HCT116 (cell line): ENCODE measurements at regions not wholly inside any gene's neighbourhood (a gene's known extent, or its start where the extent isn't known, plus 50 kb on each side); places are given as distances from the start of the nearest gene placed in this dataset.

Experiments used
- ATAC-seq: fragments of 200-7000 bp; cut with Tn5 transposase; 2 replicates; pipeline ENCODE4 v1.9.1; 2020; ENCODE audit warnings: mild to moderate bottlenecking, moderate library complexity
- BruUV-seq: library from RNA; stranded (reverse); fragments of 400-500 nt; replicated peaks from 2 replicates; lab custom pipeline; 2021; lab: Mats Ljungman, UMichigan
- CTCF ChIA-PET: fragments of 300-600 bp; sonication (Branson Sonifier 250); formaldehyde crosslinking; loops from one replicate; lab custom pipeline; 2021; ENCODE audit warnings: antibody characterized with exemption; lab: Charles Lee
- POLR2A ChIA-PET: fragments of 300-600, 350-600 bp; sonication (Branson Sonifier 250); formaldehyde crosslinking; loops from one replicate; lab custom pipeline; 2021; ENCODE audit warnings: antibody characterized with exemption; lab: Charles Lee
- RAD21 ChIA-PET, 2 experiments: fragments of 300-600 bp; sonication (Branson Sonifier 250); formaldehyde crosslinking; loops; one replicate each; lab custom pipeline; 2023; ENCODE audit warnings: low total read pairs in 2 of 2; ENCODE audit not compliant: uncharacterized antibody in 2 of 2, unreplicated experiment in 2 of 2, low non-redundant PET in 1 of 2; lab: Charles Lee
- DNase-seq: peaks from one replicate; pipeline ENCODE4 v3.0.0-alpha.2; 2010; ENCODE audit warnings: low read depth, low spot score
- H2AFZ ChIP-seq: fragments of 200-600 bp; shearing (Covaris generic), sonication (generic); 2 replicates; pipeline ENCODE4 v1.6.1; 2017; ENCODE audit warnings: low read depth, mixed run types, mixed read lengths, antibody characterized with exemption, low read length; ENCODE audit not compliant: poor library complexity, severe bottlenecking
- H3K27ac ChIP-seq: 2 replicates; pipeline ENCODE4 v1.5.1; 2012; ENCODE audit warnings: low read depth, low read length
- H3K27me3 ChIP-seq: fragments of 200-600 bp; sonication (generic); 2 replicates; pipeline ENCODE4 v1.6.1; 2016; ENCODE audit warnings: mixed run types, low read length, mixed read lengths; ENCODE audit not compliant: insufficient read depth
- H3K36me3 ChIP-seq, 2 experiments: fragments of 200-500 bp in 1 of 2; fragments of 200-600 bp in 1 of 2; sonication (Bioruptor generic) in 1 of 2; sonication (generic) in 1 of 2; 2 replicates each; pipeline versions ENCODE4 v1.5.1 to v1.6.1; 2014 to 2016; ENCODE audit warnings: low read length in 2 of 2, inconsistent platforms in 1 of 2, mixed read lengths in 1 of 2, mixed run types in 1 of 2; ENCODE audit not compliant: insufficient read depth in 2 of 2, control insufficient read depth in 1 of 2
- H3K4me1 ChIP-seq, 2 experiments: fragments of 200-600 bp in 1 of 2; sonication (generic) in 1 of 2; 2 replicates each; pipeline versions ENCODE4 v1.5.1 to v1.6.1; 2012 to 2017; ENCODE audit warnings: low read length in 2 of 2, inconsistent platforms in 1 of 2, mild to moderate bottlenecking in 1 of 2, mixed read lengths in 1 of 2, mixed run types in 1 of 2, moderate library complexity in 1 of 2; ENCODE audit not compliant: insufficient read depth in 2 of 2, control insufficient read depth in 1 of 2
- H3K4me2 ChIP-seq: fragments of 200-600 bp; sonication (generic); 2 replicates; pipeline ENCODE4 v1.6.1; 2017; ENCODE audit warnings: mixed run types, low read length, mixed read lengths
- H3K4me3 ChIP-seq, 2 experiments: fragments of 200-600 bp in 1 of 2; sonication (generic) in 1 of 2; replicated peaks in 1 of 2; 2 replicates each; pipeline ENCODE4 v1.5.1; 2011 to 2016; ENCODE audit warnings: low read length in 2 of 2, control low read depth in 1 of 2, low read depth in 1 of 2, mild to moderate bottlenecking in 1 of 2, mixed read lengths in 1 of 2, mixed run types in 1 of 2
- H3K79me2 ChIP-seq: fragments of 200-600 bp; sonication (generic); 2 replicates; pipeline ENCODE4 v1.6.1; 2017; ENCODE audit warnings: mild to moderate bottlenecking, mixed run types, low read length, moderate library complexity, mixed read lengths; ENCODE audit not compliant: insufficient read depth
- H3K9ac ChIP-seq: fragments of 200-600 bp; sonication (generic); 2 replicates; pipeline ENCODE4 v1.6.1; 2016; ENCODE audit warnings: low read length, mixed read lengths
- H3K9me2 ChIP-seq: fragments of 200-600 bp; sonication (generic), shearing (Covaris generic); 2 replicates; pipeline ENCODE4 v1.6.1; 2017; ENCODE audit warnings: mixed run types, mild to moderate bottlenecking, moderate library complexity; ENCODE audit not compliant: insufficient read depth
- H3K9me3 ChIP-seq, 2 experiments: fragments of 200-500 bp in 1 of 2; fragments of 200-600 bp in 1 of 2; sonication (Bioruptor generic) in 1 of 2; sonication (generic) in 1 of 2; 2 replicates each; pipeline ENCODE4 v1.6.1; 2014 to 2017; ENCODE audit warnings: low read length in 2 of 2, mixed read lengths in 2 of 2, inconsistent platforms in 1 of 2, low read depth in 1 of 2, mild to moderate bottlenecking in 1 of 2, mixed run types in 1 of 2, moderate library complexity in 1 of 2; ENCODE audit not compliant: control insufficient read depth in 1 of 2, insufficient read depth in 1 of 2
- H4K20me1 ChIP-seq: fragments of 200-600 bp; sonication (generic), shearing (Covaris generic); 2 replicates; pipeline ENCODE4 v1.6.1; 2017; ENCODE audit warnings: mixed run types, mild to moderate bottlenecking, moderate library complexity; ENCODE audit not compliant: insufficient read depth
- ATF3 ChIP-seq: IDR thresholded peaks from 2 replicates; pipeline ENCODE4 v1.6.1; 2012
- CBX3 ChIP-seq: IDR thresholded peaks from 2 replicates; pipeline ENCODE4 v1.6.1; 2012; ENCODE audit warnings: low read depth
- CEBPB ChIP-seq: IDR thresholded peaks from 2 replicates; pipeline ENCODE4 v1.6.1; 2012; ENCODE audit warnings: low read depth
- CTCF ChIP-seq, 3 experiments: fragments of 200-600 bp in 1 of 3; sonication (generic) in 1 of 3; IDR thresholded peaks in 2 of 3; conservative IDR thresholded peaks in 1 of 3; 2 replicates each; pipeline ENCODE4 v1.5.1; 2012 to 2017; ENCODE audit warnings: low read depth in 2 of 3, low read length in 2 of 3, antibody characterized with exemption in 1 of 3, borderline replicate concordance in 1 of 3, control low read depth in 1 of 3, mild to moderate bottlenecking in 1 of 3, mixed read lengths in 1 of 3, mixed run types in 1 of 3, moderate library complexity in 1 of 3; ENCODE audit not compliant: insufficient read depth in 1 of 3
- EGR1 ChIP-seq: IDR thresholded peaks from 2 replicates; pipeline ENCODE4 v1.6.1; 2012; ENCODE audit warnings: low read depth
- ELF1 ChIP-seq: IDR thresholded peaks from 2 replicates; pipeline ENCODE4 v1.6.1; 2012; ENCODE audit warnings: low read depth, borderline replicate concordance
- EZH2 ChIP-seq: fragments of 200-600 bp; sonication (generic); IDR thresholded peaks from 2 replicates; pipeline ENCODE4 v1.6.1; 2017; ENCODE audit warnings: antibody characterized with exemption, mixed run types
- EZH2phosphoT487 ChIP-seq: fragments of 200-600 bp; IDR thresholded peaks from 2 replicates; pipeline ENCODE4 v1.6.1; 2018; ENCODE audit warnings: antibody characterized with exemption, borderline replicate concordance
- FOSL1 ChIP-seq: IDR thresholded peaks from 2 replicates; pipeline ENCODE4 v1.6.1; 2012; ENCODE audit warnings: low read depth
- MAX ChIP-seq: IDR thresholded peaks from 2 replicates; pipeline ENCODE4 v1.6.1; 2012
- POLR2A ChIP-seq: IDR thresholded peaks from 2 replicates; pipeline ENCODE4 v1.7.0; 2011; ENCODE audit warnings: borderline replicate concordance; ENCODE audit not compliant: insufficient read depth, insufficient read length; ENCODE audit errors: extremely low read depth
- POLR2AphosphoS5 ChIP-seq: IDR thresholded peaks from 2 replicates; pipeline ENCODE4 v1.6.1; 2011; ENCODE audit warnings: mild to moderate bottlenecking, low read depth, low read length, moderate library complexity
- RAD21 ChIP-seq: IDR thresholded peaks from 2 replicates; pipeline ENCODE4 v1.6.1; 2012; ENCODE audit warnings: low read depth, mild to moderate bottlenecking
- REST ChIP-seq: IDR thresholded peaks from 2 replicates; pipeline ENCODE4 v1.6.1; 2012; ENCODE audit warnings: low read depth
- SP1 ChIP-seq: IDR thresholded peaks from 2 replicates; pipeline ENCODE4 v1.6.1; 2012; ENCODE audit warnings: low read depth
- SRF ChIP-seq: IDR thresholded peaks from 2 replicates; pipeline ENCODE4 v1.6.1; 2012; ENCODE audit warnings: low read depth
- TCF7L2 ChIP-seq: IDR thresholded peaks from 2 replicates; pipeline ENCODE4 v1.7.0; 2011; ENCODE audit warnings: borderline replicate concordance, inconsistent platforms; ENCODE audit not compliant: insufficient read depth, insufficient read length; ENCODE audit errors: extremely low read depth
- YY1 ChIP-seq: IDR thresholded peaks from 2 replicates; pipeline ENCODE4 v1.6.1; 2011; ENCODE audit warnings: low read length, low read depth, moderate library complexity, mild to moderate bottlenecking; ENCODE audit not compliant: insufficient replicate concordance; ENCODE audit errors: extremely low read depth
- ZFX ChIP-seq: fragments of 450-650 bp; IDR thresholded peaks from 2 replicates; pipeline ENCODE4 v1.6.1; 2017
- intact Hi-C: fragments of 100-400 bp; cut with micrococcal nuclease; formaldehyde crosslinking; loops from 2 replicates; pipeline ENCODE4 v1.10.0; 2022

- no peak overlapping the region for H3K27ac ChIP-seq
- H4K20me1 ChIP-seq: no peaks in the 10 kb centered on the region
- no peaks in the 10 kb centered on the region for H3K9me2 ChIP-seq
- no TSS peak for BruUV-seq
- no peak for DNase-seq
- H3K36me3 ChIP-seq: no peaks in the 10 kb centered on the region
- no peaks in the 10 kb centered on the region for H3K9me3 ChIP-seq
- TF ChIP-seq CBX3 (no peak), RAD21 (no peak), ATF3 (no peak), ELF1 (no peak), FOSL1 (no peak), CEBPB (no peak), EZH2phosphoT487 (no peak), SP1 (no peak), TCF7L2 (no peak), POLR2AphosphoS5 (no peak), YY1 (no peak), MAX (no peak), SRF (no peak), EGR1 (no peak), REST (no peak), CTCF (IDR thresholded peaks at IDR 0.05 in 2 of 3, conservative IDR thresholded peaks at IDR 0.05 in 1 of 3; ENCODE audit: borderline replicate concordance in 1 of 3, insufficient read depth in 1 of 3, low read depth in 2 of 3, low read length in 2 of 3) (no peak), POLR2A (no peak), EZH2 (no peak), ZFX (no peak)
- TF ChIP-seq, all 23 proteins: peak for 0
- ChIA-PET POLR2A (no interaction called here), CTCF (no interaction called here), RAD21 (no interaction called here)
- no peak overlapping the region for H3K4me3 ChIP-seq
- H3K27me3 ChIP-seq: no peaks in the 10 kb centered on the region
- H3K4me1 ChIP-seq: no peaks in the 10 kb centered on the region
- intact Hi-C loops: no loop called here
- no peak overlapping the region for H2AFZ ChIP-seq
- no peak overlapping the region for H3K9ac ChIP-seq
- ATAC-seq: no peak
- no peaks in the 10 kb centered on the region for H3K79me2 ChIP-seq
- H3K4me2 ChIP-seq: no peak overlapping the region
These were observed 53.9 kb upstream of the SORBS2 start for GRCh38 chr4:185865901-185866328.
